G401.6 (cell line): ENCODE measurements at regions not wholly inside any gene's neighbourhood (a gene's known extent, or its start where the extent isn't known, plus 50 kb on each side); places are given as distances from the start of the nearest gene placed in this dataset.

ENCODE experiments used
- FAIRE-seq: peaks from 2 replicates; lab custom pipeline; 2012; peaks lifted over from hg19 to GRCh38; lab: Jason Lieb, UNC

- FAIRE-seq: no peak
Observed at GRCh38 chr16:85347213-85347591, 234.9 kb upstream of the CIBAR2 start.

- FAIRE-seq: no peak
Observed at GRCh38 chr16:85348065-85348840, 236.0 kb upstream of the CIBAR2 start.

GRCh38 chr16:85348911-85349334 is 236.7 kb upstream of the CIBAR2 start:
- FAIRE-seq: no peak

GRCh38 chr16:85349365-85350145 is 237.3 kb upstream of the CIBAR2 start:
- FAIRE-seq: no peak

- no peak for FAIRE-seq
Observed at GRCh38 chr16:85350146-85350728, 238.0 kb upstream of the CIBAR2 start.

- FAIRE-seq: no peak
Observed at GRCh38 chr16:85350973-85351372, 238.7 kb upstream of the CIBAR2 start.

GRCh38 chr16:85353013-85353412 is 240.7 kb upstream of the CIBAR2 start:
- FAIRE-seq: no peak

GRCh38 chr16:85353839-85354685 is 241.8 kb upstream of the CIBAR2 start:
- no peak for FAIRE-seq

GRCh38 chr16:85354686-85355514 is 242.6 kb upstream of the CIBAR2 start:
- no peak for FAIRE-seq

- no peak for FAIRE-seq
Observed at GRCh38 chr16:85355515-85355837, 243.2 kb upstream of the CIBAR2 start.

- no peak for FAIRE-seq
Observed at GRCh38 chr16:85356157-85356556, 243.9 kb upstream of the CIBAR2 start.

- no peak for FAIRE-seq
Observed at GRCh38 chr16:85357323-85357722, 245.1 kb upstream of the CIBAR2 start.

GRCh38 chr16:85357924-85358505 is 245.7 kb upstream of the CIBAR2 start:
- FAIRE-seq: no peak

GRCh38 chr16:85358704-85359146 is 246.5 kb upstream of the CIBAR2 start:
- FAIRE-seq: no peak

GRCh38 chr16:85359147-85359822 is 247.0 kb upstream of the CIBAR2 start:
- FAIRE-seq: no peak

GRCh38 chr16:85360323-85361277 is 248.3 kb upstream of the CIBAR2 start:
- no peak for FAIRE-seq

GRCh38 chr16:85361441-85362118 is 249.3 kb upstream of the CIBAR2 start:
- no peak for FAIRE-seq

- FAIRE-seq: no peak
Observed at GRCh38 chr16:85362443-85362842, 250.2 kb upstream of the CIBAR2 start.

GRCh38 chr16:85363427-85363826 is 249.7 kb upstream of the GSE1 start:
- no peak for FAIRE-seq
